Coronary artery (tissue), 2 donors: ENCODE measurements at regions not wholly inside any gene's neighbourhood (a gene's known extent, or its start where the extent isn't known, plus 50 kb on each side); places are given as distances from the start of the nearest gene placed in this dataset.

Experiments
- DNase-seq: peaks from one replicate; pipeline ENCODE4 v3.0.0-alpha.2; 2017; ENCODE audit warnings: low spot score
- H3K27ac ChIP-seq, 2 donors: fragments of 200-600 bp; sonication (generic); one replicate each; pipeline ENCODE4 v1.5.1; 2016 to 2019
- H3K4me3 ChIP-seq: fragments of 200-600 bp; sonication (generic); 2 replicates; pipeline ENCODE4 v1.5.1; 2016; ENCODE audit warnings: mild to moderate bottlenecking, moderate library complexity
- TF ChIP-seq, protein P1 (sequence below): fragments of 200-600 bp; sonication (generic); IDR thresholded peaks from one replicate; pipeline ENCODE4 v1.5.1; 2019; ENCODE audit warnings: antibody characterized with exemption

DNA sequence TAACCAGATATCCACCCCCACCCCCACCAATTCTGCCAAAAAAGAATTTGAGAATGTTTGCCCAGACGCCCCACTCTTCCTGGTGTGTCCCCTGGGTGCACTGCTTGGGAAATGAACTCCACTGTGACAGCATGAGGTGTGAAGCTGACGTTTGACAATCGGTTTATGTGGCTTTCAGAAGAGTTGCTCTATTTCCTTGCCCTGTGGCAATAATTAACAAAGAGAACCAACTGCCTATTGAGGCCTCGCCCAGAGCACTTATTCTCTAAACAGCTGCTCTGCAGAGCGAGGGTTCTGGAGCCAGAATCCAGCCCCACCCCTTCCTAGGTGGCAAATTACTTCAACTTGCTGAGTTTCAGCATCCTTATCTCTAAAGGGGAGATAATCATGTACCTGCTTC is 115.8 kb upstream of the SIX3 start:
- no peak overlapping the region for H3K4me3 ChIP-seq
- no peak for DNase-seq
- no peak overlapping the region for H3K27ac ChIP-seq
- TF ChIP-seq, protein P1, sequence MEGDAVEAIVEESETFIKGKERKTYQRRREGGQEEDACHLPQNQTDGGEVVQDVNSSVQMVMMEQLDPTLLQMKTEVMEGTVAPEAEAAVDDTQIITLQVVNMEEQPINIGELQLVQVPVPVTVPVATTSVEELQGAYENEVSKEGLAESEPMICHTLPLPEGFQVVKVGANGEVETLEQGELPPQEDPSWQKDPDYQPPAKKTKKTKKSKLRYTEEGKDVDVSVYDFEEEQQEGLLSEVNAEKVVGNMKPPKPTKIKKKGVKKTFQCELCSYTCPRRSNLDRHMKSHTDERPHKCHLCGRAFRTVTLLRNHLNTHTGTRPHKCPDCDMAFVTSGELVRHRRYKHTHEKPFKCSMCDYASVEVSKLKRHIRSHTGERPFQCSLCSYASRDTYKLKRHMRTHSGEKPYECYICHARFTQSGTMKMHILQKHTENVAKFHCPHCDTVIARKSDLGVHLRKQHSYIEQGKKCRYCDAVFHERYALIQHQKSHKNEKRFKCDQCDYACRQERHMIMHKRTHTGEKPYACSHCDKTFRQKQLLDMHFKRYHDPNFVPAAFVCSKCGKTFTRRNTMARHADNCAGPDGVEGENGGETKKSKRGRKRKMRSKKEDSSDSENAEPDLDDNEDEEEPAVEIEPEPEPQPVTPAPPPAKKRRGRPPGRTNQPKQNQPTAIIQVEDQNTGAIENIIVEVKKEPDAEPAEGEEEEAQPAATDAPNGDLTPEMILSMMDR: no peak

DNA sequence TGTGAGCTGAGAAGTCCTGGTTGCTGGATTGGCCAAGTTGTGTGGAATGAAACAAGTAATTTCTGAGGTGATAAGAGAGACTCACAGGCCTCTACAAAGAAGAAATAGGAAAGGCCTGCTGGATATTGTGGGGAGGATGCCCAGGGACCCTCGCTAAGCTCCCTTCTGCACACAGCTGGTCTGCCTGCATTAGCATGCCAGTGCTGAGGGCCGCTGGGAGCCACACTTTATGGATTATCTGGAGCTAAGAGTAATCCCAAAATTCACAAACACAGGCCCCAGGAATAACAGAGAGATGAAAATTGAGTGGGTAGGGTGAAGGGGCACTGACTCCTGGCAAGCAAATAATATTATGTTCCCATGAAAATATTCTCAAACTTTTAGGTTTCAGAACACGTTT is 114.9 kb upstream of the SIX3 start:
- H3K4me3 ChIP-seq: no peak overlapping the region
- no peak for DNase-seq
- TF ChIP-seq, protein P1: no peak
- no peak overlapping the region for H3K27ac ChIP-seq

GRCh38 chr2:44829771-44830170 is 111.7 kb upstream of the SIX3 start:
- DNase-seq: peak; percentile 50
- TF ChIP-seq, protein P1: no peak
- no peak overlapping the region for H3K4me3 ChIP-seq
- H3K27ac ChIP-seq: no peak overlapping the region

GRCh38 chr2:44833171-44834069 is 108.1 kb upstream of the SIX3 start:
- TF ChIP-seq, protein P1: no peak
- no peak overlapping the region for H3K27ac ChIP-seq
- no peak overlapping the region for H3K4me3 ChIP-seq
- DNase-seq: peak; percentile 19

- DNase-seq: no peak
- Histone ChIP-seq H3K4me3 (no peak overlapping the region), H3K27ac (no peak overlapping the region)
- TF ChIP-seq, protein P1: no peak
These were observed 106.8 kb upstream of the SIX3 start for GRCh38 chr2:44834656-44835055.

- H3K27ac ChIP-seq: no peak overlapping the region
- H3K4me3 ChIP-seq: no peak overlapping the region
- TF ChIP-seq, protein P1: no peak
- peak; percentile 33 for DNase-seq
These were observed 105.3 kb upstream of the SIX3 start for GRCh38 chr2:44836174-44836573.

DNA sequence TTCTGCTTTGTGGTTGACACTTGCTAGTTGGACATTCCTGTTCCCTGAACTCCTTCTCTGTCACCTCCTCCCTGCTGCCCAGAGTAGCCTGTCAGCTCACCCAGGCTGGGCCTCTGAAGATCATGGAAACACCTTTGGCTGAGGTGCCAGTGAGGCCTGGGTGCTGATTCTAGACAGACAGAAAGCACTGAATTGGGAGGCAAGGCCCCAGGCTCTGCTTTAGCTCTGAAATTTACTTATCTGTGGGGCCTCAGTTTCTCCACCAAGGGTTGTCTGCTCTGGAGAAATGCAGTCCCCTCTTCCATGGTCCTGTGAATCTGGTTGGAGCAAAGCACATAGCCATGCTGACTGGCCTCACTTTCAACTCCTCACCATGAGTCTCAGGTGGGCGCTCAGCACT is 104.6 kb upstream of the SIX3 start:
- Histone ChIP-seq H3K27ac (no peak overlapping the region), H3K4me3 (no peak overlapping the region)
- TF ChIP-seq, protein P1: no peak
- DNase-seq: no peak
